HCT116 (cell line): ENCODE measurements at regions not wholly inside any gene's neighbourhood (a gene's known extent, or its start where the extent isn't known, plus 50 kb on each side); places are given as distances from the start of the nearest gene placed in this dataset.
A peak's percentile ranks its signal among the peaks of the same experiment; 100 is the strongest.

ENCODE experiments used
- ATAC-seq: fragments of 200-7000 bp; cut with Tn5 transposase; 2 replicates; pipeline ENCODE4 v1.9.1; 2020; ENCODE audit warnings: mild to moderate bottlenecking, moderate library complexity
- BruUV-seq: library from RNA; stranded (reverse); fragments of 400-500 nt; replicated peaks from 2 replicates; lab custom pipeline; 2021; lab: Mats Ljungman, UMichigan
- CTCF ChIA-PET: fragments of 300-600 bp; sonication (Branson Sonifier 250); formaldehyde crosslinking; loops from one replicate; lab custom pipeline; 2021; ENCODE audit warnings: antibody characterized with exemption; lab: Charles Lee
- POLR2A ChIA-PET: fragments of 300-600, 350-600 bp; sonication (Branson Sonifier 250); formaldehyde crosslinking; loops from one replicate; lab custom pipeline; 2021; ENCODE audit warnings: antibody characterized with exemption; lab: Charles Lee
- RAD21 ChIA-PET, 2 experiments: fragments of 300-600 bp; sonication (Branson Sonifier 250); formaldehyde crosslinking; loops; one replicate each; lab custom pipeline; 2023; ENCODE audit warnings: low total read pairs in 2 of 2; ENCODE audit not compliant: uncharacterized antibody in 2 of 2, unreplicated experiment in 2 of 2, low non-redundant PET in 1 of 2; lab: Charles Lee
- DNase-seq: peaks from one replicate; pipeline ENCODE4 v3.0.0-alpha.2; 2010; ENCODE audit warnings: low read depth, low spot score
- H2AFZ ChIP-seq: fragments of 200-600 bp; shearing (Covaris generic), sonication (generic); 2 replicates; pipeline ENCODE4 v1.6.1; 2017; ENCODE audit warnings: low read depth, mixed run types, mixed read lengths, antibody characterized with exemption, low read length; ENCODE audit not compliant: poor library complexity, severe bottlenecking
- H3K27ac ChIP-seq: 2 replicates; pipeline ENCODE4 v1.5.1; 2012; ENCODE audit warnings: low read depth, low read length
- H3K27me3 ChIP-seq: fragments of 200-600 bp; sonication (generic); 2 replicates; pipeline ENCODE4 v1.6.1; 2016; ENCODE audit warnings: mixed run types, low read length, mixed read lengths; ENCODE audit not compliant: insufficient read depth
- H3K36me3 ChIP-seq, 2 experiments: fragments of 200-500 bp in 1 of 2; fragments of 200-600 bp in 1 of 2; sonication (Bioruptor generic) in 1 of 2; sonication (generic) in 1 of 2; 2 replicates each; pipeline versions ENCODE4 v1.5.1 to v1.6.1; 2014 to 2016; ENCODE audit warnings: low read length in 2 of 2, inconsistent platforms in 1 of 2, mixed read lengths in 1 of 2, mixed run types in 1 of 2; ENCODE audit not compliant: insufficient read depth in 2 of 2, control insufficient read depth in 1 of 2
- H3K4me1 ChIP-seq, 2 experiments: fragments of 200-600 bp in 1 of 2; sonication (generic) in 1 of 2; 2 replicates each; pipeline versions ENCODE4 v1.5.1 to v1.6.1; 2012 to 2017; ENCODE audit warnings: low read length in 2 of 2, inconsistent platforms in 1 of 2, mild to moderate bottlenecking in 1 of 2, mixed read lengths in 1 of 2, mixed run types in 1 of 2, moderate library complexity in 1 of 2; ENCODE audit not compliant: insufficient read depth in 2 of 2, control insufficient read depth in 1 of 2
- H3K4me2 ChIP-seq: fragments of 200-600 bp; sonication (generic); 2 replicates; pipeline ENCODE4 v1.6.1; 2017; ENCODE audit warnings: mixed run types, low read length, mixed read lengths
- H3K4me3 ChIP-seq, 2 experiments: fragments of 200-600 bp in 1 of 2; sonication (generic) in 1 of 2; replicated peaks in 1 of 2; 2 replicates each; pipeline ENCODE4 v1.5.1; 2011 to 2016; ENCODE audit warnings: low read length in 2 of 2, control low read depth in 1 of 2, low read depth in 1 of 2, mild to moderate bottlenecking in 1 of 2, mixed read lengths in 1 of 2, mixed run types in 1 of 2
- H3K79me2 ChIP-seq: fragments of 200-600 bp; sonication (generic); 2 replicates; pipeline ENCODE4 v1.6.1; 2017; ENCODE audit warnings: mild to moderate bottlenecking, mixed run types, low read length, moderate library complexity, mixed read lengths; ENCODE audit not compliant: insufficient read depth
- H3K9ac ChIP-seq: fragments of 200-600 bp; sonication (generic); 2 replicates; pipeline ENCODE4 v1.6.1; 2016; ENCODE audit warnings: low read length, mixed read lengths
- H3K9me2 ChIP-seq: fragments of 200-600 bp; sonication (generic), shearing (Covaris generic); 2 replicates; pipeline ENCODE4 v1.6.1; 2017; ENCODE audit warnings: mixed run types, mild to moderate bottlenecking, moderate library complexity; ENCODE audit not compliant: insufficient read depth
- H3K9me3 ChIP-seq, 2 experiments: fragments of 200-500 bp in 1 of 2; fragments of 200-600 bp in 1 of 2; sonication (Bioruptor generic) in 1 of 2; sonication (generic) in 1 of 2; 2 replicates each; pipeline ENCODE4 v1.6.1; 2014 to 2017; ENCODE audit warnings: low read length in 2 of 2, mixed read lengths in 2 of 2, inconsistent platforms in 1 of 2, low read depth in 1 of 2, mild to moderate bottlenecking in 1 of 2, mixed run types in 1 of 2, moderate library complexity in 1 of 2; ENCODE audit not compliant: control insufficient read depth in 1 of 2, insufficient read depth in 1 of 2
- H4K20me1 ChIP-seq: fragments of 200-600 bp; sonication (generic), shearing (Covaris generic); 2 replicates; pipeline ENCODE4 v1.6.1; 2017; ENCODE audit warnings: mixed run types, mild to moderate bottlenecking, moderate library complexity; ENCODE audit not compliant: insufficient read depth
- CEBPB ChIP-seq: IDR thresholded peaks from 2 replicates; pipeline ENCODE4 v1.6.1; 2012; ENCODE audit warnings: low read depth
- EGR1 ChIP-seq: IDR thresholded peaks from 2 replicates; pipeline ENCODE4 v1.6.1; 2012; ENCODE audit warnings: low read depth
- EZH2 ChIP-seq: fragments of 200-600 bp; sonication (generic); IDR thresholded peaks from 2 replicates; pipeline ENCODE4 v1.6.1; 2017; ENCODE audit warnings: antibody characterized with exemption, mixed run types
- POLR2A ChIP-seq: IDR thresholded peaks from 2 replicates; pipeline ENCODE4 v1.7.0; 2011; ENCODE audit warnings: borderline replicate concordance; ENCODE audit not compliant: insufficient read depth, insufficient read length; ENCODE audit errors: extremely low read depth
- POLR2AphosphoS5 ChIP-seq: IDR thresholded peaks from 2 replicates; pipeline ENCODE4 v1.6.1; 2011; ENCODE audit warnings: mild to moderate bottlenecking, low read depth, low read length, moderate library complexity
- RAD21 ChIP-seq: IDR thresholded peaks from 2 replicates; pipeline ENCODE4 v1.6.1; 2012; ENCODE audit warnings: low read depth, mild to moderate bottlenecking
- SIN3A ChIP-seq: IDR thresholded peaks from 2 replicates; pipeline ENCODE4 v1.6.1; 2012; ENCODE audit warnings: low read depth
- SRF ChIP-seq: IDR thresholded peaks from 2 replicates; pipeline ENCODE4 v1.6.1; 2012; ENCODE audit warnings: low read depth
- TCF7L2 ChIP-seq: IDR thresholded peaks from 2 replicates; pipeline ENCODE4 v1.7.0; 2011; ENCODE audit warnings: borderline replicate concordance, inconsistent platforms; ENCODE audit not compliant: insufficient read depth, insufficient read length; ENCODE audit errors: extremely low read depth
- YY1 ChIP-seq: IDR thresholded peaks from 2 replicates; pipeline ENCODE4 v1.6.1; 2011; ENCODE audit warnings: low read length, low read depth, moderate library complexity, mild to moderate bottlenecking; ENCODE audit not compliant: insufficient replicate concordance; ENCODE audit errors: extremely low read depth
- ZNF274 ChIP-seq: fragments of 200-500 bp; sonication (Bioruptor generic); IDR thresholded peaks from 2 replicates; pipeline ENCODE4 v1.6.1; 2014; ENCODE audit warnings: mild to moderate bottlenecking, low read depth, low read length, inconsistent platforms
- intact Hi-C: fragments of 100-400 bp; cut with micrococcal nuclease; formaldehyde crosslinking; loops from 2 replicates; pipeline ENCODE4 v1.10.0; 2022
- TF ChIP-seq, protein P1 (sequence below), 3 experiments: fragments of 200-600 bp in 1 of 3; sonication (generic) in 1 of 3; IDR thresholded peaks in 2 of 3; conservative IDR thresholded peaks in 1 of 3; 2 replicates each; pipeline ENCODE4 v1.5.1; 2012 to 2017; ENCODE audit warnings: low read depth in 2 of 3, low read length in 2 of 3, antibody characterized with exemption in 1 of 3, borderline replicate concordance in 1 of 3, control low read depth in 1 of 3, mild to moderate bottlenecking in 1 of 3, mixed read lengths in 1 of 3, mixed run types in 1 of 3, moderate library complexity in 1 of 3; ENCODE audit not compliant: insufficient read depth in 1 of 3
- TF ChIP-seq, protein P2 (sequence below): IDR thresholded peaks from 2 replicates; pipeline ENCODE4 v1.6.1; 2012

DNA sequence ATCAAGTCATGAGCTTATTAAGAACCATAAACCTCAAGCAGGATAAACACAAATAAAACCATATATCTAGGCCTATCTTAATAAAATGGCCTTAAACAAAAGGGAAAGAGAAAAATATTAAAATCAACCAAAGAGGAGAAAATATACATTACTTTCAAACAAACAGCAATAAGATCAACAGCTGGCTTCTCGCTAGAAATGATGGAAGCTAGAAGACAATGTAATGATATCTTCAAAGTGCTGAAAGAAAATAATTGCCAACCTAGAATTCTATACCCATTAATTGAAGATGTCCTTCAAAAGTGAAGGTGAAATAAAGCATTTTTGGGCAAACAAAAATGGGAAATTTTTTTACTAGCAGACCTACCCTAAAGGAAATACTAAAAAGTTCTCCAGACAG lies 142.9 kb upstream of the PODXL start (continued):
- TF ChIP-seq YY1 (no peak), POLR2AphosphoS5 (no peak)
- TF ChIP-seq, protein P1, sequence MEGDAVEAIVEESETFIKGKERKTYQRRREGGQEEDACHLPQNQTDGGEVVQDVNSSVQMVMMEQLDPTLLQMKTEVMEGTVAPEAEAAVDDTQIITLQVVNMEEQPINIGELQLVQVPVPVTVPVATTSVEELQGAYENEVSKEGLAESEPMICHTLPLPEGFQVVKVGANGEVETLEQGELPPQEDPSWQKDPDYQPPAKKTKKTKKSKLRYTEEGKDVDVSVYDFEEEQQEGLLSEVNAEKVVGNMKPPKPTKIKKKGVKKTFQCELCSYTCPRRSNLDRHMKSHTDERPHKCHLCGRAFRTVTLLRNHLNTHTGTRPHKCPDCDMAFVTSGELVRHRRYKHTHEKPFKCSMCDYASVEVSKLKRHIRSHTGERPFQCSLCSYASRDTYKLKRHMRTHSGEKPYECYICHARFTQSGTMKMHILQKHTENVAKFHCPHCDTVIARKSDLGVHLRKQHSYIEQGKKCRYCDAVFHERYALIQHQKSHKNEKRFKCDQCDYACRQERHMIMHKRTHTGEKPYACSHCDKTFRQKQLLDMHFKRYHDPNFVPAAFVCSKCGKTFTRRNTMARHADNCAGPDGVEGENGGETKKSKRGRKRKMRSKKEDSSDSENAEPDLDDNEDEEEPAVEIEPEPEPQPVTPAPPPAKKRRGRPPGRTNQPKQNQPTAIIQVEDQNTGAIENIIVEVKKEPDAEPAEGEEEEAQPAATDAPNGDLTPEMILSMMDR (IDR thresholded peaks at IDR 0.05 in 2 of 3, conservative IDR thresholded peaks at IDR 0.05 in 1 of 3; ENCODE audit: borderline replicate concordance in 1 of 3, insufficient read depth in 1 of 3, low read depth in 2 of 3, low read length in 2 of 3) = no peak

GRCh38 chr7:131692131-131692960 lies 135.9 kb upstream of the PODXL start:
- ATAC-seq = peak; percentile 92
- H3K4me1 ChIP-seq = peaks cover 0 to 8% of the 10 kb centered on the region in 2 experiments; a peak in 3 of 4 replicates
- peak; percentile 23 for DNase-seq
- peak overlapping the region; percentile 41 for H2AFZ ChIP-seq
- BruUV-seq = no TSS peak
- ChIA-PET POLR2A (no interaction called here), RAD21 (no interaction called here), CTCF (interaction anchor here (0.9 to 3.9 kb wide), 8 partner anchors 8 to 888 kb away, joined by 3 to 18 read pairs (median 4); no protein-coding TSS in a partner anchor)
- H3K9ac ChIP-seq = no peak overlapping the region
- peak overlapping the region; percentile 52 for H3K4me2 ChIP-seq
- no peak overlapping the region for H3K27ac ChIP-seq
- H3K4me3 ChIP-seq = no peak overlapping the region
- no peaks in the 10 kb centered on the region for H3K36me3 ChIP-seq
- H3K9me3 ChIP-seq = no peaks in the 10 kb centered on the region
- H3K9me2 ChIP-seq = no peaks in the 10 kb centered on the region
- no peaks in the 10 kb centered on the region for H3K79me2 ChIP-seq
- intact Hi-C loops = loop anchor here (5.0 kb wide), 2 partner anchors 165 to 355 kb away; no protein-coding TSS in a partner anchor
- TF ChIP-seq TCF7L2 = no peak
- TF ChIP-seq CEBPB = no peak
- TF ChIP-seq, protein P2, sequence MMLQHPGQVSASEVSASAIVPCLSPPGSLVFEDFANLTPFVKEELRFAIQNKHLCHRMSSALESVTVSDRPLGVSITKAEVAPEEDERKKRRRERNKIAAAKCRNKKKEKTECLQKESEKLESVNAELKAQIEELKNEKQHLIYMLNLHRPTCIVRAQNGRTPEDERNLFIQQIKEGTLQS = no peak
- no peak for TF ChIP-seq SRF
- no peak for TF ChIP-seq POLR2A
- TF ChIP-seq EGR1 = no peak
- peak; percentile 88 for TF ChIP-seq RAD21
- TF ChIP-seq, protein P1 (IDR thresholded peaks at IDR 0.05 in 2 of 3, conservative IDR thresholded peaks at IDR 0.05 in 1 of 3; ENCODE audit: borderline replicate concordance in 1 of 3, insufficient read depth in 1 of 3, low read depth in 2 of 3, low read length in 2 of 3) = peak; percentile 68 to 98 (median 95)
- no peak for TF ChIP-seq EZH2
- TF ChIP-seq SIN3A = no peak
- TF ChIP-seq YY1 = no peak
- no peak for TF ChIP-seq ZNF274
- H4K20me1 ChIP-seq = no peaks in the 10 kb centered on the region
- peaks cover 15% of the 10 kb centered on the region for H3K27me3 ChIP-seq
